HepG2 (cell line): ENCODE measurements at regions not wholly inside any gene's neighbourhood (a gene's known extent, or its start where the extent isn't known, plus 50 kb on each side); places are given as distances from the start of the nearest gene placed in this dataset.

Source experiments
- ATAC-seq: fragments of 200-7000 bp; cut with Tn5 transposase; 3 replicates; pipeline ENCODE4 v1.9.1; 2020; ENCODE audit warnings: mild to moderate bottlenecking, moderate library complexity
- BruUV-seq: library from RNA; stranded (reverse); fragments of 400-500 nt; replicated peaks from 2 replicates; lab custom pipeline; 2021; lab: Mats Ljungman, UMichigan
- CTCF ChIA-PET: fragments of 300-600 bp; formaldehyde crosslinking; extraction: SDS; loops from one replicate; lab custom pipeline; 2021; ENCODE audit warnings: low total read pairs, inconsistent platforms, low intra/inter-chr PET ratio; lab: Yijun Ruan, JAX
- POLR2A ChIA-PET: fragments of 350-600 bp; sonication (Branson Sonifier 250); formaldehyde crosslinking; loops from one replicate; lab custom pipeline; 2020; ENCODE audit warnings: antibody characterized with exemption, inconsistent platforms; lab: Yijun Ruan, JAX
- DNase-seq: peaks from one replicate; pipeline ENCODE4 v3.0.0-alpha.2; 2015; ENCODE audit warnings: low spot score
- FAIRE-seq: peaks from 3 replicates; lab custom pipeline; 2011; peaks lifted over from hg19 to GRCh38; lab: Jason Lieb, UNC
- H2AFZ ChIP-seq: one replicate; pipeline ENCODE4 v1.6.1; 2011; ENCODE audit warnings: low read length, inconsistent platforms
- H3K27ac ChIP-seq: fragments of 300-600 bp; 3 replicates; pipeline ENCODE4 v1.8.0; 2011; ENCODE audit warnings: mixed run types, mild to moderate bottlenecking, mixed read lengths, low read length, inconsistent platforms; ENCODE audit not compliant: insufficient read depth; ENCODE audit errors: extremely low read length
- H3K27me3 ChIP-seq, 2 experiments: fragments of 200-600 bp in 1 of 2; 2 replicates in 1 of 2; 3 replicates in 1 of 2; pipeline versions ENCODE4 v1.6.0 to v1.8.0; 2011; ENCODE audit warnings: low read length in 2 of 2, mild to moderate bottlenecking in 2 of 2, moderate library complexity in 2 of 2, inconsistent platforms in 1 of 2; ENCODE audit not compliant: insufficient read depth in 2 of 2, control insufficient read depth in 1 of 2
- H3K36me3 ChIP-seq, 2 experiments: fragments of 200-600 bp in 1 of 2; replicated peaks in 1 of 2; 2 replicates in 1 of 2; 3 replicates in 1 of 2; pipeline versions ENCODE4 v1.5.1 to v1.8.0; 2011; ENCODE audit warnings: low read length in 2 of 2, inconsistent platforms in 1 of 2; ENCODE audit not compliant: insufficient read depth in 2 of 2, control insufficient read depth in 1 of 2
- H3K4me1 ChIP-seq: 2 replicates; pipeline ENCODE4 v1.5.1; 2012; ENCODE audit warnings: low read length, inconsistent platforms; ENCODE audit not compliant: insufficient read depth
- H3K4me2 ChIP-seq: 2 replicates; pipeline ENCODE4 v1.6.0; 2011; ENCODE audit warnings: low read depth, low read length, inconsistent platforms
- H3K4me3 ChIP-seq, 3 experiments: fragments of 200-600 bp in 1 of 3; sonication (generic), shearing (Covaris generic) in 1 of 3; replicated peaks in 1 of 3; 2 replicates each; pipeline ENCODE4 v1.5.1; 2011 to 2016; ENCODE audit warnings: low read length in 3 of 3, inconsistent platforms in 2 of 3, low read depth in 2 of 3, mild to moderate bottlenecking in 2 of 3, control low read depth in 1 of 3, mixed read lengths in 1 of 3; ENCODE audit not compliant: insufficient read depth in 1 of 3
- H3K79me2 ChIP-seq: one replicate; pipeline ENCODE4 v1.6.1; 2011; ENCODE audit warnings: low read length, inconsistent platforms; ENCODE audit not compliant: insufficient read depth
- H3K9ac ChIP-seq: 2 replicates; pipeline ENCODE4 v1.6.0; 2011; ENCODE audit warnings: mild to moderate bottlenecking, low read depth, low read length, inconsistent platforms; ENCODE audit not compliant: insufficient read depth
- H3K9me3 ChIP-seq: 2 replicates; pipeline ENCODE4 v1.5.1; 2012; ENCODE audit warnings: mild to moderate bottlenecking, low read length
- H4K20me1 ChIP-seq: 2 replicates; pipeline ENCODE4 v1.6.0; 2011; ENCODE audit warnings: inconsistent platforms, mild to moderate bottlenecking, low read length, moderate library complexity; ENCODE audit not compliant: insufficient read depth
- E2F1 ChIP-seq: sonication (generic); formaldehyde crosslinking; IDR thresholded peaks from 2 replicates; pipeline ENCODE4 v1.5.0; 2020; ENCODE audit warnings: missing genetic modification reagents
- GATA4 ChIP-seq: sonication (generic); IDR thresholded peaks from 2 replicates; pipeline ENCODE4 v1.6.1; 2016; ENCODE audit warnings: antibody characterized with exemption, low read depth, borderline replicate concordance
- GTF3A ChIP-seq: sonication (generic); formaldehyde crosslinking; conservative IDR thresholded peaks from 2 replicates; pipeline ENCODE4 v1.4.0; 2020; ENCODE audit warnings: mild to moderate bottlenecking, missing genetic modification reagents
- HDAC2 ChIP-seq: sonication (generic); formaldehyde crosslinking; IDR thresholded peaks from 2 replicates; pipeline ENCODE4 v1.4.0; 2020; ENCODE audit warnings: missing genetic modification reagents
- HES4 ChIP-seq: sonication (generic); formaldehyde crosslinking; IDR thresholded peaks from 2 replicates; pipeline ENCODE4 v1.9.0; 2021; ENCODE audit warnings: mild to moderate bottlenecking, missing genetic modification reagents, borderline replicate concordance
- HIVEP1 ChIP-seq: sonication (generic); formaldehyde crosslinking; IDR thresholded peaks from 2 replicates; pipeline ENCODE4 v1.4.0; 2020; ENCODE audit warnings: mild to moderate bottlenecking, missing genetic modification reagents
- HNF4G ChIP-seq, 2 experiments: sonication (generic) in 1 of 2; formaldehyde crosslinking in 1 of 2; IDR thresholded peaks; 2 replicates each; pipeline versions ENCODE4 v1.4.0 to v1.6.1; 2011 to 2020; ENCODE audit warnings: borderline replicate concordance in 2 of 2, low read depth in 2 of 2, mild to moderate bottlenecking in 2 of 2, low read length in 1 of 2, missing genetic modification reagents in 1 of 2, moderate library complexity in 1 of 2
- MIER3 ChIP-seq: IDR thresholded peaks from 2 replicates; pipeline ENCODE4 v1.6.1; 2016; ENCODE audit warnings: missing compliant biosample characterization, borderline replicate concordance
- NKX3-1 ChIP-seq: sonication (generic); formaldehyde crosslinking; IDR thresholded peaks from 2 replicates; pipeline ENCODE4 v1.5.0; 2020; ENCODE audit warnings: missing genetic modification reagents
- PREB ChIP-seq: sonication (generic); formaldehyde crosslinking; IDR thresholded peaks from 2 replicates; pipeline ENCODE4 v1.4.0; 2020; ENCODE audit warnings: missing genetic modification reagents
- RBM39 ChIP-seq: fragments of 200-400 bp; formaldehyde crosslinking; IDR thresholded peaks from one replicate; pipeline ENCODE4 v1.6.1; 2018; ENCODE audit warnings: antibody characterized with exemption, mild to moderate bottlenecking, low read depth, low read length; ENCODE audit not compliant: poor library complexity, severe bottlenecking
- SNAPC5 ChIP-seq: sonication (generic); formaldehyde crosslinking; IDR thresholded peaks from 2 replicates; pipeline ENCODE4 v1.8.1; 2023; ENCODE audit warnings: mild to moderate bottlenecking, missing genetic modification reagents, borderline replicate concordance
- XRCC5 ChIP-seq: fragments of 200-400 bp; formaldehyde crosslinking; optimal IDR thresholded peaks from 2 replicates; pipeline ENCODE3; 2017; ENCODE audit warnings: mild to moderate bottlenecking, low read length
- ZNF782 ChIP-seq: sonication (generic); formaldehyde crosslinking; IDR thresholded peaks from 2 replicates; pipeline ENCODE4 v1.4.0; 2020; ENCODE audit warnings: missing genetic modification reagents, mild to moderate bottlenecking, borderline replicate concordance
- WGBS: methylation state at CpG from one replicate; pipeline ENCODE4 v1.1.6; 2017; ENCODE audit warnings: low lambda C conversion rate; 5-methylcytosine and 5-hydroxymethylcytosine counted together
- in situ Hi-C: cut with HindIII; loops from 2 replicates; pipeline ENCODE4 v1.10.0; 2017; ENCODE audit warnings: low pct_unique_long_range_greater_than_20kb; ENCODE audit not compliant: extremely low pct_ligation_motif_present
- intact Hi-C: fragments of 100-400 bp; cut with micrococcal nuclease; formaldehyde crosslinking; loops from one replicate; pipeline ENCODE4 v1.10.0; 2022; ENCODE audit not compliant: unreplicated experiment

- Histone ChIP-seq H3K36me3 (no peaks in the 10 kb centered on the region), H3K4me2 (no peak overlapping the region), H3K4me3 (no peak overlapping the region), H3K27ac (no peak overlapping the region), H3K9ac (no peak overlapping the region), H3K9me3 (no peaks in the 10 kb centered on the region), H3K79me2 (no peaks in the 10 kb centered on the region), H4K20me1 (no peaks in the 10 kb centered on the region), H3K27me3 (no peaks in the 10 kb centered on the region; a peak in 1 of 5 replicates), H2AFZ (no peak overlapping the region), H3K4me1 (no peaks in the 10 kb centered on the region)
- FAIRE-seq, result no peak
- CTCF ChIA-PET, result no interaction called here
- no peak for ATAC-seq
- intact Hi-C loops, result no loop called here
- BruUV-seq, result no TSS peak
- no peak for TF ChIP-seq ZNF782
- TF ChIP-seq SNAPC5 (CRISPR knock-in tag), result no peak
- TF ChIP-seq MIER3, result no peak
- no peak for TF ChIP-seq GTF3A (CRISPR knock-in tag)
- no peak for TF ChIP-seq HES4
- no peak for TF ChIP-seq NKX3-1 (CRISPR knock-in tag)
- TF ChIP-seq XRCC5, result no peak
- TF ChIP-seq HIVEP1 (CRISPR knock-in tag), result no peak
- no peak for TF ChIP-seq GATA4
- TF ChIP-seq RBM39, result no peak
- TF ChIP-seq E2F1, result no peak
- no peak for TF ChIP-seq HDAC2 (CRISPR knock-in tag)
- no peak for TF ChIP-seq PREB (CRISPR knock-in tag)
- TF ChIP-seq HNF4G (IDR thresholded peaks at IDR 0.05; ENCODE audit: borderline replicate concordance, low read depth, low read length), result no peak
- TF ChIP-seq HNF4G (CRISPR knock-in tag; IDR thresholded peaks at IDR 0.05; ENCODE audit: borderline replicate concordance, low read depth), result no peak
- POLR2A ChIA-PET, result no interaction called here
- in situ Hi-C loops, result no loop called here
- DNase-seq, result no peak
- 2% methylated on average over 4 of the region's 4 CpGs for WGBS
Observed at GRCh38 chr6:98687752-98688151, 146.6 kb upstream of the POU3F2 start.
